Smooth muscle cell (in vitro differentiated cells): ENCODE measurements at regions not wholly inside any gene's neighbourhood (a gene's known extent, or its start where the extent isn't known, plus 50 kb on each side); places are given as distances from the start of the nearest gene placed in this dataset.

Source experiments
- DNase-seq: peaks from one replicate; lab custom pipeline; 2025; ENCODE audit not compliant: unreplicated experiment; lab: John Stamatoyannopoulos, UW
- H2AFZ ChIP-seq: fragments of 200-600 bp; sonication (generic); 2 replicates; pipeline ENCODE4 v1.6.0; 2016; ENCODE audit warnings: antibody characterized with exemption, low read depth, mild to moderate bottlenecking
- H3F3A ChIP-seq: fragments of 200-600 bp; sonication (generic); 2 replicates; pipeline ENCODE4 v1.6.0; 2017; ENCODE audit warnings: antibody characterized with exemption, low read depth
- H3K27ac ChIP-seq: fragments of 200-600 bp; sonication (generic); 2 replicates; pipeline ENCODE4 v1.5.1; 2016; ENCODE audit warnings: low read depth, mild to moderate bottlenecking
- H3K27me3 ChIP-seq: fragments of 200-600 bp; sonication (generic); 2 replicates; pipeline ENCODE4 v1.6.1; 2016; ENCODE audit warnings: low read depth, mild to moderate bottlenecking
- H3K36me3 ChIP-seq: fragments of 200-600 bp; sonication (generic); 2 replicates; pipeline ENCODE4 v1.5.1; 2016; ENCODE audit warnings: low read depth
- H3K4me1 ChIP-seq: fragments of 200-600 bp; sonication (generic); 2 replicates; pipeline ENCODE4 v1.5.1; 2016; ENCODE audit warnings: low read depth
- H3K4me2 ChIP-seq: fragments of 200-600 bp; sonication (generic); 2 replicates; pipeline ENCODE4 v1.6.0; 2016; ENCODE audit warnings: mild to moderate bottlenecking
- H3K4me3 ChIP-seq: fragments of 200-600 bp; sonication (generic); 2 replicates; pipeline ENCODE4 v1.5.1; 2016; ENCODE audit warnings: mild to moderate bottlenecking
- H3K79me2 ChIP-seq: fragments of 200-600 bp; sonication (generic); 2 replicates; pipeline ENCODE4 v1.6.0; 2016; ENCODE audit warnings: low read depth, mild to moderate bottlenecking
- H3K9ac ChIP-seq: fragments of 200-600 bp; sonication (generic); 2 replicates; pipeline ENCODE4 v1.6.0; 2016; ENCODE audit warnings: low read depth
- H3K9me3 ChIP-seq: fragments of 200-600 bp; sonication (generic); replicated peaks from 2 replicates; pipeline ENCODE4 v1.5.1; 2016; ENCODE audit warnings: low read depth
- H4K20me1 ChIP-seq: fragments of 200-600 bp; sonication (generic); 2 replicates; pipeline ENCODE4 v1.6.0; 2016; ENCODE audit warnings: low read depth
- CTCF ChIP-seq: fragments of 200-600 bp; sonication (generic); IDR thresholded peaks from 2 replicates; pipeline ENCODE4 v1.5.1; 2017; ENCODE audit warnings: borderline replicate concordance, mild to moderate bottlenecking, antibody characterized with exemption; ENCODE audit not compliant: insufficient read depth, poor library complexity, severe bottlenecking
- WGBS: methylation state at CpG from one replicate; pipeline ENCODE4 v1.1.7; 2016; ENCODE audit warnings: low lambda C conversion rate; 5-methylcytosine and 5-hydroxymethylcytosine counted together

- no peak overlapping the region for H3K9ac ChIP-seq
- WGBS = 16% methylated on average over 3 of the region's 3 CpGs
- no peaks in the 10 kb centered on the region for H3K79me2 ChIP-seq
- H3F3A ChIP-seq = no peaks in the 10 kb centered on the region
- H3K4me1 ChIP-seq = peaks cover 5% of the 10 kb centered on the region
- no peaks in the 10 kb centered on the region for H3K27me3 ChIP-seq
- no peaks in the 10 kb centered on the region for H3K9me3 ChIP-seq
- no peaks in the 10 kb centered on the region for H3K36me3 ChIP-seq
- H4K20me1 ChIP-seq = no peaks in the 10 kb centered on the region
- no peak for TF ChIP-seq CTCF
- H3K27ac ChIP-seq = no peak overlapping the region
- H3K4me3 ChIP-seq = no peak overlapping the region
- peak overlapping the region; percentile 23 for H3K4me2 ChIP-seq
- no peak overlapping the region for H2AFZ ChIP-seq
- no peak for DNase-seq
Observed at GRCh38 chr6:86723151-86723550, 214.2 kb upstream of the HTR1E start.

- Histone ChIP-seq H3K27ac (no peak overlapping the region), H4K20me1 (no peaks in the 10 kb centered on the region), H3K4me1 (peaks cover 5% of the 10 kb centered on the region), H3K9me3 (no peaks in the 10 kb centered on the region), H3K27me3 (no peaks in the 10 kb centered on the region), H3K9ac (no peak overlapping the region), H3K79me2 (no peaks in the 10 kb centered on the region), H3K36me3 (no peaks in the 10 kb centered on the region), H3F3A (no peaks in the 10 kb centered on the region), H3K4me2 (no peak overlapping the region), H2AFZ (no peak overlapping the region), H3K4me3 (no peak overlapping the region)
- TF ChIP-seq CTCF = no peak
- DNase-seq = no peak
Observed at GRCh38 chr6:86722131-86722530, 215.2 kb upstream of the HTR1E start.

- no peaks in the 10 kb centered on the region for H3K4me1 ChIP-seq
- no peaks in the 10 kb centered on the region for H3K79me2 ChIP-seq
- no peak overlapping the region for H2AFZ ChIP-seq
- no peak for DNase-seq
- H4K20me1 ChIP-seq = no peaks in the 10 kb centered on the region
- no peak overlapping the region for H3K4me3 ChIP-seq
- no peaks in the 10 kb centered on the region for H3K9me3 ChIP-seq
- peak overlapping the region; percentile 58 for H3K27ac ChIP-seq
- H3K4me2 ChIP-seq = peak overlapping the region; percentile 62
- WGBS = 10% methylated on average over 3 of the region's 3 CpGs
- TF ChIP-seq CTCF = no peak
- no peaks in the 10 kb centered on the region for H3F3A ChIP-seq
- no peaks in the 10 kb centered on the region for H3K27me3 ChIP-seq
- H3K9ac ChIP-seq = no peak overlapping the region
- H3K36me3 ChIP-seq = no peaks in the 10 kb centered on the region
Observed at GRCh38 chr6:86715676-86716075, 221.7 kb upstream of the HTR1E start.

- H3K79me2 ChIP-seq = no peaks in the 10 kb centered on the region
- 19% methylated on average over 2 of the region's 2 CpGs for WGBS
- H3K9me3 ChIP-seq = no peaks in the 10 kb centered on the region
- H3K9ac ChIP-seq = no peak overlapping the region
- no peak for TF ChIP-seq CTCF
- no peak overlapping the region for H3K4me2 ChIP-seq
- no peak for DNase-seq
- no peak overlapping the region for H3K27ac ChIP-seq
- no peak overlapping the region for H2AFZ ChIP-seq
- H3K4me3 ChIP-seq = no peak overlapping the region
- no peaks in the 10 kb centered on the region for H3K4me1 ChIP-seq
- H3K27me3 ChIP-seq = no peaks in the 10 kb centered on the region
- no peaks in the 10 kb centered on the region for H4K20me1 ChIP-seq
- no peaks in the 10 kb centered on the region for H3K36me3 ChIP-seq
- H3F3A ChIP-seq = no peaks in the 10 kb centered on the region
Observed at GRCh38 chr6:86712039-86712438, 225.3 kb upstream of the HTR1E start.
